GM18499 (cell line): ENCODE measurements at regions not wholly inside any gene's neighbourhood (a gene's known extent, or its start where the extent isn't known, plus 50 kb on each side); places are given as distances from the start of the nearest gene placed in this dataset.

Experiments used
- ATAC-seq: cut with Tn5 transposase; IDR thresholded peaks from one replicate; pipeline ENCODE4 v1.9.1; 2021; ENCODE audit warnings: moderate number of reproducible peaks; ENCODE audit not compliant: insufficient read depth, unreplicated experiment

- no peak for ATAC-seq
These were observed 706.4 kb upstream of the GOT2 start for GRCh38 chr16:59440502-59440901.

DNA sequence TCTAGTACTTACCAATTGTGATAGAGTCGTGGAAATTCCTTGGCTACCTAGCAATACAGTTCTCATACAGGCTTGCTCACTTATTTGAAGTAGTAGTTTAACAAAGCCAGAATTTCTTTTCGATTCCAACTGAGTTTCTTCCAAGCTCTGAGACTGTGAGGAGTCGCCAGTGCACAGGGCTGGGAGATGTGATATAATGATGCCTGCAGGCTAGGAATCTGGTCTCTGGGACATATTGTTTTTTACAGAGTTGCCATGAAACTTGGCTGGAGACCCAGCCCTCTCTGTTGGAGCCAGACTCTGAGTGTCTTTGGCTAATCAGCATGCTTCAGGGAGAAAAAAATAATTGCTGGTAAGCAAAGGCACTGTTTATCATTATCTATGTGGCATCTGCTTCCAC lies 698.8 kb upstream of the GOT2 start:
- ATAC-seq = no peak

- ATAC-seq = no peak
These were observed 698.2 kb upstream of the GOT2 start for GRCh38 chr16:59432276-59432675.

- no peak for ATAC-seq
These were observed 690.7 kb upstream of the GOT2 start for GRCh38 chr16:59424714-59425273.

GRCh38 chr16:59411961-59412841 lies 678.1 kb upstream of the GOT2 start:
- no peak for ATAC-seq

GRCh38 chr16:59410451-59410850 lies 676.3 kb upstream of the GOT2 start:
- no peak for ATAC-seq

- no peak for ATAC-seq
These were observed 671.7 kb upstream of the GOT2 start for GRCh38 chr16:59405802-59406201.

DNA sequence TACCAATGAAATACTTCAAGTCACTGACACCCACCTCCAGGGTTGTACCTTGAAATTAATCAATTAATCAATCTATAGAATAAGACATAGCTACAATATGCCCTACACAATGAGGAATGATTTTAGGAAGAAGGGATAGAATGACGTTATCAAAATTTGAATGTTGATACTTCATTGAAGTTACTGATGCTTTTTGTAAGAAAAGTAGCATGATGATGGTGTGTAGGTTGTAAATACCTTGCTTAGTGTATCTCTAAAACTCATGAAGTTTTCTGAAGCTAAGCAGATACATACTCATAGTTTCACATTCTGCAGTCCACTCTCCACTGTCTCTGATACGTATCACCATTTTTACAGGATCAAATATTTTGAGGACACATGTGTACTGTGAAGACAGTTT lies 670.4 kb upstream of the GOT2 start:
- ATAC-seq = no peak

GRCh38 chr16:59400830-59401229 lies 666.7 kb upstream of the GOT2 start:
- no peak for ATAC-seq

GRCh38 chr16:59397638-59398037 lies 663.5 kb upstream of the GOT2 start:
- no peak for ATAC-seq

- ATAC-seq = no peak
These were observed 660.4 kb upstream of the GOT2 start for GRCh38 chr16:59394526-59394925.

DNA sequence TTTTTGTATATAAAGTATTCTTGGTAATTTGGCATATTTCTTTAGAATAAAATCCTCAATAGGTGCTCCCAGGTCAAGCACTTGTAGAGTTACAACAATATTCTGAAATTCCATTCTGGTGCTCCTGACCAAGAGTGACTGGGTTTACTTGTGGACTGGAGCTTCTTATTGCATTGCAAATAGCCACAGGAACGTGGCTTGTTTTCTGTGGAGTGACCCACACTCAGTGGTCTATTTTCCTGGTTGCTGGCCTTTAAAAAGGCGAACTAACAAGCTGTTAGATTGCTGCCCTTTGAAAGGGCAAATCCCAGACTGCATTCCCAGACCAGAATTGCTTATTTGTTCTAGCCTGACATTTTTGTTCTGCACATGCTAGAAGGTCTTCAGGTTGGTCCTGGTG lies 658.8 kb upstream of the GOT2 start:
- no peak for ATAC-seq

DNA sequence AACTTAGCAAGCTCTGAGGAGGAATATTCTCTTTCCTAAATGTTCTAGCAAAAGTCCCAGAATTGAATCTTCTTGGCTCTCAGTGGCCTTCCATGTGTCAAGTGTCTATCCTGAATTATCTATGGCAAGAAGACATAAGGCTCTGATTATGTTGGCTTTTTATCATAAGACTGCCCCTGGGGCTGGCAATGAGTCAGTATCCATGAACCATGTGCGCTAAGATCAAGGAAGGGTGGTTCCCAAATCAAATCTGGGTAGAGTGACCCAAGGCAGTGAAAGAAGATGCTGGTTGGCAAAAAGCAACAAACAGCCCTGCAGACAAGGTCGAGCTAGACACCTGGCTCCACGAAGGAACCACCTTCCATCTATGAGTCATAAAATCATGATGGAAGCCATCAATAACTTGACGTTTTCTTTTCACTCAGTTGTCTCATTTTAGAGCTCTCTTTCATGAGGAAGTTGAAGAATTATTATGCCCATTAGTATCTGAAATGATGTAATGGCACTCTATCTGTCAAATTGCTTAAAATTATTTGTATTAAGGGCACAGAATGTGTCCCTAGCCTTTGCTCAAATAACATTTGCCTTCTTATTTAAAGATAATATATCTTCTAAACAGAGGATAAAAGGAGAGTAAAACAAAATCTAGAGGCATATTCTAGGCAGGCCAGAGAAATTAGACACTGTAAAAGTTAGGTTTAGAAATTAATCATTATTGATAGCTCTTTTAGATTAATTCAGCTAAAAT lies 657.7 kb upstream of the GOT2 start:
- no peak for ATAC-seq

DNA sequence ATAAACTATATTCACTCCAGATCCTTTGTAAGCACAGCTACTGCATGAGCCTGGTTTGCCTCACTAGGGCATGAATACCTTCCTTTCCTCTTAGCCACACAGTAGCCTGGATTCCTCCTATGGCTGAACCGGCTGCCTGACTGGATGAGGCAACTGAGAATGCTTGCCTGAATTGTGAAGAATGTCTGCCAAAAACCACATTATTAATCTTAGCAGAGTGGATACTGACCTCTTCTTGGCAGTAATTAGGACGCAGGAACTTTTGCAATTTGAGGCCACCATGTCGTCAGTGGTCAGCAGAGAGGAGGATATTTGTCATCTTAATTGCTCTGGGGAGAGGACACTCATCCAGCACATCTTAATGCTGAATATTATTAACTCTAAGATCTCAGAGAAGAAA lies 651.8 kb upstream of the GOT2 start:
- no peak for ATAC-seq

GRCh38 chr16:59385491-59385890 lies 651.4 kb upstream of the GOT2 start:
- no peak for ATAC-seq

DNA sequence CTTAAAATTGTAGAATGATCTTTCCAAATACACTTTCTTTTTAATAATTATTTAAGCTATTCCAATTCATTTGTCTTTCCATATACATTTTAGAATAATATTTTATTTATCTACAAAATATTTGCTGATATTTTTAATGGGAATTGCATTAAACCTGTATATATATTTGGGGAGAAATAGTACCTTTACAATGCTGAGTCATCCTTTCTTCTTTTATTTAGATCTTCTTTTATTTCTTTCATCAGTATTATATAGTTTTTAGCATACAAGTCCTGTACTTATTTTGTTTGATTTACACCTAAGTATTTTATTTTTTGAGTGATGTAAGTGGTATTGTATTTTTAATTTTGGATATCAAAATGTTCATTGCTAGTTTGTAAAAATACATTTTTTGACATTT lies 639.5 kb upstream of the GOT2 start:
- no peak for ATAC-seq

DNA sequence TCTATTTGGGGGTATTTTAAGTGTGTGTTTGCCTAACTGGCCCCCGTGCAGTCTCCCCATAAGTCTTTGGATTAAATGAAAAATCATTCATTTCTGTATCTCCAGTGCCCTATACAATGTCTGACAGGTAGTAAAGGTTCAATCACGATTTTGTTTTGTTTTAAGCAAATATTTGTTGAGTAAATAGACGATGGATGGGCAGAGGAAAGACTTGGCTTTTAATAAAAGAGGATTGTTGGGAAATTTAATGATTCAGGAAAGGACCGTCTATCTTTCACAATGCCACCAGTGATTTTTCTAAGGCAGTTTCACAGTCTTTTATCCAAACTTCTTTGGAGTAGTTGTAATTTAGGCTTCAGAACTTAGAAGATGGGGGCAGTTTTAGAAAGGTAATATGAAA lies 636.6 kb upstream of the GOT2 start:
- no peak for ATAC-seq

GRCh38 chr16:59369523-59369922 lies 635.4 kb upstream of the GOT2 start:
- ATAC-seq = no peak

GRCh38 chr16:59368586-59368985 lies 634.5 kb upstream of the GOT2 start:
- ATAC-seq = no peak

GRCh38 chr16:59356709-59357108 lies 622.6 kb upstream of the GOT2 start:
- no peak for ATAC-seq

DNA sequence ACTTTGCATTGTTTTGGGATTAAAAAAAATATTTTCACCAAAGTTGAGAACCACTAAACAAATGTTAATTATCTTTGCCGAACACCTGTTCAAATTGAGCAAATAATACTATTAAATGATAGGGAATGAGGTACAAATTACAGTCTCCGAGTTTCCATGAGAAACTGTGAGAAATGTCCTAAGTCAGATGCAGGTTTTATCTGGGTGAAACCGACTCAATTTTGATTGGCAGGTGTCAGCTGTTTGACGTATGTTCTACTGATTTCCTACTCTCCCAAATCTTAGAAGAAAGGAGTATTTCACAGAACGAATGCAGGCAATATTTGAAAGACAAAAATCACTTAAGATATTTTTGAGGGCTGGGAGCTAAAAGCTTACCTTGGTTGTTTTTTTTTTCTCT lies 622.0 kb upstream of the GOT2 start:
- no peak for ATAC-seq
